HCT116 (cell line): ENCODE measurements at regions not wholly inside any gene's neighbourhood (a gene's known extent, or its start where the extent isn't known, plus 50 kb on each side); places are given as distances from the start of the nearest gene placed in this dataset.
"Not testable (repeated sequence)": the region's sequence is repeated elsewhere in the genome, so short reads cannot be mapped to it uniquely, and the experiment has no call there.

Source experiments
- EZH2 ChIP-seq: fragments of 200-600 bp; sonication (generic); IDR thresholded peaks from 2 replicates; pipeline ENCODE4 v1.6.1; 2017; ENCODE audit warnings: antibody characterized with exemption, mixed run types
- EZH2phosphoT487 ChIP-seq: fragments of 200-600 bp; IDR thresholded peaks from 2 replicates; pipeline ENCODE4 v1.6.1; 2018; ENCODE audit warnings: antibody characterized with exemption, borderline replicate concordance
- POLR2A ChIP-seq: IDR thresholded peaks from 2 replicates; pipeline ENCODE4 v1.7.0; 2011; ENCODE audit warnings: borderline replicate concordance; ENCODE audit not compliant: insufficient read depth, insufficient read length; ENCODE audit errors: extremely low read depth
- POLR2AphosphoS5 ChIP-seq: IDR thresholded peaks from 2 replicates; pipeline ENCODE4 v1.6.1; 2011; ENCODE audit warnings: mild to moderate bottlenecking, low read depth, low read length, moderate library complexity
- SIN3A ChIP-seq: IDR thresholded peaks from 2 replicates; pipeline ENCODE4 v1.6.1; 2012; ENCODE audit warnings: low read depth
- SRF ChIP-seq: IDR thresholded peaks from 2 replicates; pipeline ENCODE4 v1.6.1; 2012; ENCODE audit warnings: low read depth
- YY1 ChIP-seq: IDR thresholded peaks from 2 replicates; pipeline ENCODE4 v1.6.1; 2011; ENCODE audit warnings: low read length, low read depth, moderate library complexity, mild to moderate bottlenecking; ENCODE audit not compliant: insufficient replicate concordance; ENCODE audit errors: extremely low read depth
- TF ChIP-seq, protein P1 (sequence below), 3 experiments: fragments of 200-600 bp in 1 of 3; sonication (generic) in 1 of 3; IDR thresholded peaks in 2 of 3; conservative IDR thresholded peaks in 1 of 3; 2 replicates each; pipeline ENCODE4 v1.5.1; 2012 to 2017; ENCODE audit warnings: low read depth in 2 of 3, low read length in 2 of 3, antibody characterized with exemption in 1 of 3, borderline replicate concordance in 1 of 3, control low read depth in 1 of 3, mild to moderate bottlenecking in 1 of 3, mixed read lengths in 1 of 3, mixed run types in 1 of 3, moderate library complexity in 1 of 3; ENCODE audit not compliant: insufficient read depth in 1 of 3

DNA sequence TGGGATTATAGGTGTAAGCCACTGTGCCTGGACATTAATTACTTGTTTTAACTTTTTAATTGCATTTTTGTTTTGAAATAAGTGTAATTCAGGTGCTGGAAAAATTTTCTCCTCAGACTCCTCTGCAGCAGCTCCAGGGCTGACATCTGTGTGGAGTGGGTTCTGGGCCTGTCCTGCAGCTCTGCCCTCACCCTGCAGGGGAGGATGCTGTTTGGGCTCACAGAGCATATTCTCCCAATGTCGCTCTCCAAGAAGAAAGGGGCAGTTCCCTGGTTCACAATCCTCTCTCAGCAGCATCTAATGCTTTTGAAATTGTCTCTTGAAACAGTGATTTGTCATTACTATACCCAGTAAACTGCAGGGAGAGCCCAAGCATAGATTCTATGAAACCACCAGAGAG lies 995.7 kb downstream of the TMEM121 start:
- TF ChIP-seq, protein P1, sequence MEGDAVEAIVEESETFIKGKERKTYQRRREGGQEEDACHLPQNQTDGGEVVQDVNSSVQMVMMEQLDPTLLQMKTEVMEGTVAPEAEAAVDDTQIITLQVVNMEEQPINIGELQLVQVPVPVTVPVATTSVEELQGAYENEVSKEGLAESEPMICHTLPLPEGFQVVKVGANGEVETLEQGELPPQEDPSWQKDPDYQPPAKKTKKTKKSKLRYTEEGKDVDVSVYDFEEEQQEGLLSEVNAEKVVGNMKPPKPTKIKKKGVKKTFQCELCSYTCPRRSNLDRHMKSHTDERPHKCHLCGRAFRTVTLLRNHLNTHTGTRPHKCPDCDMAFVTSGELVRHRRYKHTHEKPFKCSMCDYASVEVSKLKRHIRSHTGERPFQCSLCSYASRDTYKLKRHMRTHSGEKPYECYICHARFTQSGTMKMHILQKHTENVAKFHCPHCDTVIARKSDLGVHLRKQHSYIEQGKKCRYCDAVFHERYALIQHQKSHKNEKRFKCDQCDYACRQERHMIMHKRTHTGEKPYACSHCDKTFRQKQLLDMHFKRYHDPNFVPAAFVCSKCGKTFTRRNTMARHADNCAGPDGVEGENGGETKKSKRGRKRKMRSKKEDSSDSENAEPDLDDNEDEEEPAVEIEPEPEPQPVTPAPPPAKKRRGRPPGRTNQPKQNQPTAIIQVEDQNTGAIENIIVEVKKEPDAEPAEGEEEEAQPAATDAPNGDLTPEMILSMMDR (IDR thresholded peaks at IDR 0.05 in 2 of 3, conservative IDR thresholded peaks at IDR 0.05 in 1 of 3; ENCODE audit: borderline replicate concordance in 1 of 3, insufficient read depth in 1 of 3, low read depth in 2 of 3, low read length in 2 of 3): not testable (repeated sequence)
- TF ChIP-seq SRF, EZH2phosphoT487, POLR2AphosphoS5, POLR2A, EZH2, SIN3A, YY1: not testable (repeated sequence)
